HL-60 (cell line): ENCODE measurements at regions not wholly inside any gene's neighbourhood (a gene's known extent, or its start where the extent isn't known, plus 50 kb on each side); places are given as distances from the start of the nearest gene placed in this dataset.

Experiments
- GABPA ChIP-seq: IDR thresholded peaks from 2 replicates; pipeline ENCODE4 v1.6.1; 2012; ENCODE audit warnings: low read depth
- POLR2AphosphoS5 ChIP-seq: IDR thresholded peaks from 2 replicates; pipeline ENCODE4 v1.6.1; 2012; ENCODE audit warnings: low read depth
- SPI1 ChIP-seq: IDR thresholded peaks from 2 replicates; pipeline ENCODE4 v1.6.1; 2012; ENCODE audit warnings: low read depth, mild to moderate bottlenecking, borderline replicate concordance
- TF ChIP-seq, protein P1 (sequence below): IDR thresholded peaks from one replicate; pipeline ENCODE4 v1.5.1; 2011; ENCODE audit warnings: low read length, control low read depth, inconsistent platforms; ENCODE audit not compliant: insufficient read depth
- TF ChIP-seq, protein P2 (sequence below): IDR thresholded peaks from 2 replicates; pipeline ENCODE4 v1.6.1; 2012; ENCODE audit warnings: low read depth; ENCODE audit not compliant: insufficient replicate concordance

- TF ChIP-seq, protein P1, sequence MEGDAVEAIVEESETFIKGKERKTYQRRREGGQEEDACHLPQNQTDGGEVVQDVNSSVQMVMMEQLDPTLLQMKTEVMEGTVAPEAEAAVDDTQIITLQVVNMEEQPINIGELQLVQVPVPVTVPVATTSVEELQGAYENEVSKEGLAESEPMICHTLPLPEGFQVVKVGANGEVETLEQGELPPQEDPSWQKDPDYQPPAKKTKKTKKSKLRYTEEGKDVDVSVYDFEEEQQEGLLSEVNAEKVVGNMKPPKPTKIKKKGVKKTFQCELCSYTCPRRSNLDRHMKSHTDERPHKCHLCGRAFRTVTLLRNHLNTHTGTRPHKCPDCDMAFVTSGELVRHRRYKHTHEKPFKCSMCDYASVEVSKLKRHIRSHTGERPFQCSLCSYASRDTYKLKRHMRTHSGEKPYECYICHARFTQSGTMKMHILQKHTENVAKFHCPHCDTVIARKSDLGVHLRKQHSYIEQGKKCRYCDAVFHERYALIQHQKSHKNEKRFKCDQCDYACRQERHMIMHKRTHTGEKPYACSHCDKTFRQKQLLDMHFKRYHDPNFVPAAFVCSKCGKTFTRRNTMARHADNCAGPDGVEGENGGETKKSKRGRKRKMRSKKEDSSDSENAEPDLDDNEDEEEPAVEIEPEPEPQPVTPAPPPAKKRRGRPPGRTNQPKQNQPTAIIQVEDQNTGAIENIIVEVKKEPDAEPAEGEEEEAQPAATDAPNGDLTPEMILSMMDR, result no peak
- TF ChIP-seq POLR2AphosphoS5 (no peak), SPI1 (no peak), GABPA (no peak)
- TF ChIP-seq, protein P2, sequence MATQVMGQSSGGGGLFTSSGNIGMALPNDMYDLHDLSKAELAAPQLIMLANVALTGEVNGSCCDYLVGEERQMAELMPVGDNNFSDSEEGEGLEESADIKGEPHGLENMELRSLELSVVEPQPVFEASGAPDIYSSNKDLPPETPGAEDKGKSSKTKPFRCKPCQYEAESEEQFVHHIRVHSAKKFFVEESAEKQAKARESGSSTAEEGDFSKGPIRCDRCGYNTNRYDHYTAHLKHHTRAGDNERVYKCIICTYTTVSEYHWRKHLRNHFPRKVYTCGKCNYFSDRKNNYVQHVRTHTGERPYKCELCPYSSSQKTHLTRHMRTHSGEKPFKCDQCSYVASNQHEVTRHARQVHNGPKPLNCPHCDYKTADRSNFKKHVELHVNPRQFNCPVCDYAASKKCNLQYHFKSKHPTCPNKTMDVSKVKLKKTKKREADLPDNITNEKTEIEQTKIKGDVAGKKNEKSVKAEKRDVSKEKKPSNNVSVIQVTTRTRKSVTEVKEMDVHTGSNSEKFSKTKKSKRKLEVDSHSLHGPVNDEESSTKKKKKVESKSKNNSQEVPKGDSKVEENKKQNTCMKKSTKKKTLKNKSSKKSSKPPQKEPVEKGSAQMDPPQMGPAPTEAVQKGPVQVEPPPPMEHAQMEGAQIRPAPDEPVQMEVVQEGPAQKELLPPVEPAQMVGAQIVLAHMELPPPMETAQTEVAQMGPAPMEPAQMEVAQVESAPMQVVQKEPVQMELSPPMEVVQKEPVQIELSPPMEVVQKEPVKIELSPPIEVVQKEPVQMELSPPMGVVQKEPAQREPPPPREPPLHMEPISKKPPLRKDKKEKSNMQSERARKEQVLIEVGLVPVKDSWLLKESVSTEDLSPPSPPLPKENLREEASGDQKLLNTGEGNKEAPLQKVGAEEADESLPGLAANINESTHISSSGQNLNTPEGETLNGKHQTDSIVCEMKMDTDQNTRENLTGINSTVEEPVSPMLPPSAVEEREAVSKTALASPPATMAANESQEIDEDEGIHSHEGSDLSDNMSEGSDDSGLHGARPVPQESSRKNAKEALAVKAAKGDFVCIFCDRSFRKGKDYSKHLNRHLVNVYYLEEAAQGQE, result no peak
These were observed 211.1 kb downstream of the BMP7 start for GRCh38 chr20:57055345-57055744.
